Heart right ventricle (tissue), 16 donors: ENCODE measurements at regions not wholly inside any gene's neighbourhood (a gene's known extent, or its start where the extent isn't known, plus 50 kb on each side); places are given as distances from the start of the nearest gene placed in this dataset.
A peak's percentile ranks its signal among the peaks of the same experiment; 100 is the strongest.

Experiments
- ATAC-seq, 8 donors: fragments of 200-7000 bp; cut with Tn5 transposase; one replicate each; pipeline ENCODE4 v1.9.1; 2020; ENCODE audit warnings: mild to moderate bottlenecking in 8 of 8, moderate library complexity in 8 of 8, moderate number of reproducible peaks in 1 of 8
- DNase-seq, 2 donors: peaks; one replicate each; pipeline ENCODE4 v3.0.0-alpha.2; 2020
- H3K27ac ChIP-seq, 10 donors: fragments of 200-600 bp; sonication (generic) in 2 of 10; one replicate each; pipeline versions ENCODE4 v1.5.0 to v1.8.0; 2020 to 2022; ENCODE audit warnings: mild to moderate bottlenecking in 3 of 10
- H3K27me3 ChIP-seq, 7 donors: fragments of 200-600 bp; one replicate each; pipeline ENCODE4 v1.8.0; 2021 to 2022; ENCODE audit warnings: mild to moderate bottlenecking in 2 of 7
- H3K36me3 ChIP-seq, 9 donors: fragments of 200-600 bp; sonication (generic) in 1 of 9; one replicate each; pipeline versions ENCODE4 v1.5.0 to v1.8.0; 2020 to 2022; ENCODE audit warnings: mild to moderate bottlenecking in 2 of 9
- H3K4me1 ChIP-seq, 9 donors: fragments of 200-600 bp; sonication (generic) in 1 of 9; one replicate each; pipeline versions ENCODE4 v1.5.0 to v1.8.0; 2020 to 2022; ENCODE audit warnings: mild to moderate bottlenecking in 4 of 9
- H3K4me3 ChIP-seq, 10 donors: fragments of 200-600 bp; sonication (generic) in 2 of 10; one replicate each; pipeline versions ENCODE4 v1.5.0 to v1.8.0; 2020 to 2022; ENCODE audit warnings: mild to moderate bottlenecking in 7 of 10, moderate library complexity in 2 of 10
- H3K9me3 ChIP-seq, 11 donors: fragments of 200-600 bp in 10 of 11; sonication (generic) in 2 of 11; one replicate each; pipeline versions ENCODE4 v1.5.0 to v1.8.0; 2013 to 2022; ENCODE audit warnings: mild to moderate bottlenecking in 2 of 11, control low read depth in 1 of 11, moderate library complexity in 1 of 11
- CTCF ChIP-seq, 9 donors: fragments of 200-600 bp; sonication (generic) in 2 of 9; IDR thresholded peaks; one replicate each; pipeline versions ENCODE4 v1.5.0 to v1.8.0; 2021 to 2022; ENCODE audit warnings: antibody characterized with exemption in 9 of 9, mild to moderate bottlenecking in 5 of 9, moderate library complexity in 1 of 9
- WGBS, 2 donors: extraction: QIAGEN DNeasy Blood & Tissue Kit; methylation state at CpG; one replicate each; pipeline ENCODE4 v1.1.7; 2013; ENCODE audit warnings: inconsistent platforms in 1 of 2; 5-methylcytosine and 5-hydroxymethylcytosine counted together
- intact Hi-C, 10 donors: fragments of 100-400 bp; cut with DNase I; formaldehyde crosslinking; loops; one replicate each; pipeline versions ENCODE4 v1.11.1 to v1.14.2; 2022
- donor health status: Arrhythmogenic right ventricular cardiomyopathy.
- donor health status: ischemic (EF 13 %, LVEDD 7.1; RV severe dilation, severe dysfunction).
- donor health status: healthy with polysubstance abuse.
- donor health status: DM: no; HTN: yes; CAD: no.
- donor health status: DM: no; HTN: no; CAD: no.
- donor health status: ischemic (EF 25% LVEDD 6.9; RV normal size, moderate dysfunction).
- donor health status: ischemic (EF 25% LVEDD 5.7; RV mildly dilated, moderate dysfunction).
- donor health status: healthy.
- donor health status: DM: yes; HTN: yes; CAD: no.
- donor health status: Ischemic cardiomyopathy.
- donor health status: ischemic (EF 35%, LVEDD 5.7; RV mildly dilated, moderate dysfunction).
- donor health status: nonischemic (EF 11% LVEDD 7.7; RV severe dilation, severe dysfunction).
- donor health status: DM: yes; HTN: yes; CAD: no.
- donor health status: PGD.
- donor health status: ischemic (EF 29% LVEDD 5.4; RV normal size, mild dysfunction).
- donor health status: nonischemic (EF 23%, LVEDD 6.1; RV moderate dilation, normal function).

GRCh38 chr6:109221543-109222195 is 126.4 kb downstream of the CEP57L1 start:
- ATAC-seq, result peak in 1 of 8 donors; percentile 22
- Histone ChIP-seq H3K36me3 (no peaks in the 10 kb centered on the region), H3K4me1 (peaks cover 0 to 15% (median 7%) of the 10 kb centered on the region in 9 donors), H3K4me3 (no peak overlapping the region), H3K27me3 (no peaks in the 10 kb centered on the region), H3K9me3 (no peaks in the 10 kb centered on the region), H3K27ac (peak overlapping the region in 3 of 10 donors; percentile 15 to 37 (median 30))
- WGBS, 2 donors, result 49 to 59% methylated on average over 1 of the region's 1 CpG
- TF ChIP-seq CTCF (IDR thresholded peaks at IDR 0.05), result peak in 1 of 9 donors; percentile 16
- intact Hi-C loops, result no loop called here
- no peak for DNase-seq
